Activated CD4-positive, alpha-beta memory T cell treated with anti-CD3 and anti-CD28 coated beads for 36 hours (primary cell): ENCODE measurements at regions not wholly inside any gene's neighbourhood (a gene's known extent, or its start where the extent isn't known, plus 50 kb on each side); places are given as distances from the start of the nearest gene placed in this dataset.

ENCODE experiments used
- CTCF ChIA-PET: fragments of 350-600 bp; sonication (Branson Sonifier 250); formaldehyde crosslinking; loops from one replicate; lab custom pipeline; 2021; ENCODE audit warnings: antibody characterized with exemption, inconsistent platforms; lab: Charles Lee
- POLR2A ChIA-PET: fragments of 350-600 bp; sonication (Branson Sonifier 250); formaldehyde crosslinking; loops from one replicate; lab custom pipeline; 2021; ENCODE audit warnings: antibody characterized with exemption; lab: Charles Lee
- DNase-seq: peaks from one replicate; pipeline ENCODE4 v3.0.0-alpha.2; 2020
- H3K27ac Mint-ChIP-seq: one replicate; pipeline ENCODE4 v1.8.0; 2021; ENCODE audit warnings: mixed read lengths
- H3K27me3 Mint-ChIP-seq: one replicate; pipeline ENCODE4 v1.8.0; 2021; ENCODE audit warnings: mixed read lengths
- H3K36me3 Mint-ChIP-seq: one replicate; pipeline ENCODE4 v1.8.0; 2021; ENCODE audit warnings: mixed read lengths
- H3K4me1 Mint-ChIP-seq: one replicate; pipeline ENCODE4 v1.8.0; 2021; ENCODE audit warnings: low read depth, mixed read lengths
- H3K4me3 Mint-ChIP-seq: one replicate; pipeline ENCODE4 v1.8.0; 2021; ENCODE audit warnings: mild to moderate bottlenecking, mixed read lengths
- H3K9me3 Mint-ChIP-seq: one replicate; pipeline ENCODE4 v1.8.0; 2021; ENCODE audit warnings: mixed read lengths
- intact Hi-C: fragments of 100-400 bp; cut with micrococcal nuclease; formaldehyde crosslinking; loops from one replicate; pipeline ENCODE4 v1.15.1; 2023

- H3K4me1 Mint-ChIP-seq: no peaks in the 10 kb centered on the region
- no peaks in the 10 kb centered on the region for H3K9me3 Mint-ChIP-seq
- no peaks in the 10 kb centered on the region for H3K36me3 Mint-ChIP-seq
- POLR2A ChIA-PET: no interaction called here
- CTCF ChIA-PET: no interaction called here
- intact Hi-C loops: no loop called here
- no peak for DNase-seq
- H3K27ac Mint-ChIP-seq: no peak overlapping the region
- no peaks in the 10 kb centered on the region for H3K27me3 Mint-ChIP-seq
- no peak overlapping the region for H3K4me3 Mint-ChIP-seq
Observed at GRCh38 chr10:64142395-64142794, 621.2 kb downstream of the REEP3 start.

GRCh38 chr10:64148607-64149006 lies 627.4 kb downstream of the REEP3 start:
- CTCF ChIA-PET: interaction anchor here (1.5 kb wide), 1 partner anchor 282 kb away, joined by 3 read pairs; no protein-coding TSS in a partner anchor
- no peak for DNase-seq
- intact Hi-C loops: no loop called here
- Mint-ChIP-seq H3K9me3 (no peaks in the 10 kb centered on the region), H3K27me3 (no peaks in the 10 kb centered on the region), H3K27ac (no peak overlapping the region), H3K36me3 (no peaks in the 10 kb centered on the region), H3K4me3 (no peak overlapping the region), H3K4me1 (no peaks in the 10 kb centered on the region)
- POLR2A ChIA-PET: no interaction called here

- Mint-ChIP-seq H3K4me1 (no peaks in the 10 kb centered on the region), H3K36me3 (no peaks in the 10 kb centered on the region), H3K9me3 (no peaks in the 10 kb centered on the region), H3K27me3 (no peaks in the 10 kb centered on the region), H3K27ac (no peak overlapping the region), H3K4me3 (no peak overlapping the region)
- DNase-seq: no peak
- ChIA-PET CTCF (no interaction called here), POLR2A (no interaction called here)
- intact Hi-C loops: no loop called here
Observed at GRCh38 chr10:64156166-64156565, 635.0 kb downstream of the REEP3 start.

- Mint-ChIP-seq H3K4me1 (no peaks in the 10 kb centered on the region), H3K27ac (no peak overlapping the region), H3K9me3 (no peaks in the 10 kb centered on the region), H3K27me3 (no peaks in the 10 kb centered on the region), H3K4me3 (no peak overlapping the region), H3K36me3 (no peaks in the 10 kb centered on the region)
- intact Hi-C loops: no loop called here
- DNase-seq: no peak
- POLR2A ChIA-PET: no interaction called here
- CTCF ChIA-PET: no interaction called here
Observed at GRCh38 chr10:64158551-64158950, 637.4 kb downstream of the REEP3 start.

- DNase-seq: no peak
- Mint-ChIP-seq H3K9me3 (no peaks in the 10 kb centered on the region), H3K27ac (no peak overlapping the region), H3K4me1 (no peaks in the 10 kb centered on the region), H3K4me3 (no peak overlapping the region), H3K36me3 (no peaks in the 10 kb centered on the region), H3K27me3 (no peaks in the 10 kb centered on the region)
- intact Hi-C loops: no loop called here
- ChIA-PET CTCF (no interaction called here), POLR2A (interaction anchor here (1.2 kb wide), 1 partner anchor 14 kb away, joined by 3 read pairs; no protein-coding TSS in a partner anchor)
Observed at GRCh38 chr10:64159910-64160872, 639.0 kb downstream of the REEP3 start.

- Mint-ChIP-seq H3K9me3 (peaks cover 9% of the 10 kb centered on the region), H3K4me3 (no peak overlapping the region), H3K27me3 (no peaks in the 10 kb centered on the region), H3K36me3 (no peaks in the 10 kb centered on the region), H3K4me1 (no peaks in the 10 kb centered on the region), H3K27ac (no peak overlapping the region)
- POLR2A ChIA-PET: no interaction called here
- CTCF ChIA-PET: no interaction called here
- DNase-seq: no peak
- intact Hi-C loops: no loop called here
Observed at GRCh38 chr10:64170791-64171190, 649.6 kb downstream of the REEP3 start.

- Mint-ChIP-seq H3K9me3 (peaks cover 4% of the 10 kb centered on the region), H3K27me3 (no peaks in the 10 kb centered on the region), H3K4me1 (no peaks in the 10 kb centered on the region), H3K36me3 (no peaks in the 10 kb centered on the region), H3K4me3 (no peak overlapping the region), H3K27ac (no peak overlapping the region)
- CTCF ChIA-PET: no interaction called here
- intact Hi-C loops: no loop called here
- POLR2A ChIA-PET: no interaction called here
- no peak for DNase-seq
Observed at GRCh38 chr10:64173826-64174225, 652.6 kb downstream of the REEP3 start.

GRCh38 chr10:64174666-64175255 lies 653.6 kb downstream of the REEP3 start:
- H3K9me3 Mint-ChIP-seq: peaks cover 4% of the 10 kb centered on the region
- POLR2A ChIA-PET: no interaction called here
- no peak for DNase-seq
- H3K27me3 Mint-ChIP-seq: no peaks in the 10 kb centered on the region
- no peak overlapping the region for H3K4me3 Mint-ChIP-seq
- H3K4me1 Mint-ChIP-seq: no peaks in the 10 kb centered on the region
- no peak overlapping the region for H3K27ac Mint-ChIP-seq
- intact Hi-C loops: no loop called here
- no peaks in the 10 kb centered on the region for H3K36me3 Mint-ChIP-seq
- CTCF ChIA-PET: no interaction called here

- no peak for DNase-seq
- H3K9me3 Mint-ChIP-seq: no peaks in the 10 kb centered on the region
- intact Hi-C loops: no loop called here
Observed at GRCh38 chr10:64175271-64175962, 654.2 kb downstream of the REEP3 start.

GRCh38 chr10:64182671-64183070 lies 661.5 kb downstream of the REEP3 start:
- CTCF ChIA-PET: no interaction called here
- Mint-ChIP-seq H3K4me1 (no peaks in the 10 kb centered on the region), H3K27me3 (no peaks in the 10 kb centered on the region)

More at GRCh38 chr10:64175271-64175962, 654.2 kb downstream of the REEP3 start:
- H3K27me3 Mint-ChIP-seq: no peaks in the 10 kb centered on the region
- CTCF ChIA-PET: no interaction called here
- no peaks in the 10 kb centered on the region for H3K36me3 Mint-ChIP-seq
- H3K27ac Mint-ChIP-seq: no peak overlapping the region
- POLR2A ChIA-PET: no interaction called here
- no peaks in the 10 kb centered on the region for H3K4me1 Mint-ChIP-seq
- no peak overlapping the region for H3K4me3 Mint-ChIP-seq

GRCh38 chr10:64191286-64191685 lies 670.1 kb downstream of the REEP3 start:
- ChIA-PET CTCF (no interaction called here), POLR2A (no interaction called here)
- Mint-ChIP-seq H3K4me3 (no peak overlapping the region), H3K27me3 (no peaks in the 10 kb centered on the region), H3K27ac (no peak overlapping the region), H3K9me3 (no peaks in the 10 kb centered on the region), H3K4me1 (no peaks in the 10 kb centered on the region), H3K36me3 (no peaks in the 10 kb centered on the region)
- DNase-seq: no peak
- intact Hi-C loops: no loop called here

More at GRCh38 chr10:64182671-64183070, 661.5 kb downstream of the REEP3 start:
- no peak for DNase-seq
- H3K36me3 Mint-ChIP-seq: no peaks in the 10 kb centered on the region
- intact Hi-C loops: no loop called here
- POLR2A ChIA-PET: no interaction called here
- no peak overlapping the region for H3K4me3 Mint-ChIP-seq
- no peaks in the 10 kb centered on the region for H3K9me3 Mint-ChIP-seq
- no peak overlapping the region for H3K27ac Mint-ChIP-seq

- H3K27me3 Mint-ChIP-seq: no peaks in the 10 kb centered on the region
- ChIA-PET POLR2A (no interaction called here), CTCF (no interaction called here)
- no peaks in the 10 kb centered on the region for H3K9me3 Mint-ChIP-seq
- no peak for DNase-seq
- H3K36me3 Mint-ChIP-seq: no peaks in the 10 kb centered on the region
- no peaks in the 10 kb centered on the region for H3K4me1 Mint-ChIP-seq
- no peak overlapping the region for H3K27ac Mint-ChIP-seq
- no peak overlapping the region for H3K4me3 Mint-ChIP-seq
- intact Hi-C loops: no loop called here
Observed at GRCh38 chr10:64196638-64197315, 675.6 kb downstream of the REEP3 start.
